Peyer's patch (tissue), 4 donors: ENCODE measurements at regions not wholly inside any gene's neighbourhood (a gene's known extent, or its start where the extent isn't known, plus 50 kb on each side); places are given as distances from the start of the nearest gene placed in this dataset.
A peak's percentile ranks its signal among the peaks of the same experiment; 100 is the strongest.

Source experiments
- DNase-seq, 3 donors: peaks; one replicate each; pipeline ENCODE4 v3.0.0-alpha.2; 2017 to 2019
- H3K27ac ChIP-seq, 4 donors: fragments of 200-600 bp; sonication (generic); one replicate each; pipeline ENCODE4 v1.5.1; 2016 to 2019
- H3K27me3 ChIP-seq, 2 donors: fragments of 200-600 bp; sonication (generic); one replicate each; pipeline ENCODE4 v1.5.1; 2019
- H3K36me3 ChIP-seq, 3 donors: fragments of 200-600 bp; sonication (generic); one replicate each; pipeline ENCODE4 v1.5.1; 2016 to 2019
- H3K4me1 ChIP-seq, 4 donors: fragments of 200-600 bp; sonication (generic); one replicate each; pipeline ENCODE4 v1.5.1; 2016 to 2019
- H3K4me3 ChIP-seq, 4 donors: fragments of 200-600 bp; sonication (generic); 1 replicate in 3 of 4; 2 replicates in 1 of 4; pipeline ENCODE4 v1.5.1; 2016 to 2019; ENCODE audit warnings: mild to moderate bottlenecking in 1 of 4
- H3K9me3 ChIP-seq, 4 donors: fragments of 200-600 bp; sonication (generic); one replicate each; pipeline ENCODE4 v1.5.1; 2016 to 2019; ENCODE audit warnings: mild to moderate bottlenecking in 1 of 4
- POLR2A ChIP-seq, 2 donors: fragments of 450-650 bp; IDR thresholded peaks; one replicate each; pipeline ENCODE4 v1.5.1; 2017; ENCODE audit warnings: antibody characterized with exemption in 2 of 2, mild to moderate bottlenecking in 2 of 2, moderate library complexity in 2 of 2
- TF ChIP-seq, protein P1 (sequence below), 6 experiments: fragments of 450-650 bp in 4 of 6; fragments of 200-600 bp in 2 of 6; sonication (generic) in 1 of 6; IDR thresholded peaks; one replicate each; pipeline ENCODE4 v1.5.1; 2017 to 2019; ENCODE audit warnings: antibody characterized with exemption in 6 of 6, mild to moderate bottlenecking in 3 of 6, moderate library complexity in 1 of 6

DNA sequence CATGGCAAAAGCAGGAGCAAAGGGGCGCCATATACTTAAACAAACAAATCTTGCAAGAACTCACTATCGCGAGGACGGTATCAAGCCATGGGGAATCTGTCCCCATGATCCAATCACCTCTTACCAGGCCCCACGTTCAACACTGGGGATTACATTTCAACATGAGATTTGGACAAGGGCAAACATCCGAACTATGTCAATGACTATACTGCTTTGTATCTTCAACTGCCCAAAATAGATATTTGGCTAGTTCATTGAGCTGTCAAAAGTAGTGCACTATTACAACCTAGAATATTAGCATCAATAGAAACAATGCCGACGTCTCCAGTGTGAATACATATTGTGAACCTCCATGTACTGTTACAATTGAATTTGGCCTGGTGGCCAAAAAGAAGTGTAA is 760.4 kb downstream of the MCTP2 start:
- TF ChIP-seq POLR2A (IDR thresholded peaks at IDR 0.05), result no peak
- TF ChIP-seq, protein P1, sequence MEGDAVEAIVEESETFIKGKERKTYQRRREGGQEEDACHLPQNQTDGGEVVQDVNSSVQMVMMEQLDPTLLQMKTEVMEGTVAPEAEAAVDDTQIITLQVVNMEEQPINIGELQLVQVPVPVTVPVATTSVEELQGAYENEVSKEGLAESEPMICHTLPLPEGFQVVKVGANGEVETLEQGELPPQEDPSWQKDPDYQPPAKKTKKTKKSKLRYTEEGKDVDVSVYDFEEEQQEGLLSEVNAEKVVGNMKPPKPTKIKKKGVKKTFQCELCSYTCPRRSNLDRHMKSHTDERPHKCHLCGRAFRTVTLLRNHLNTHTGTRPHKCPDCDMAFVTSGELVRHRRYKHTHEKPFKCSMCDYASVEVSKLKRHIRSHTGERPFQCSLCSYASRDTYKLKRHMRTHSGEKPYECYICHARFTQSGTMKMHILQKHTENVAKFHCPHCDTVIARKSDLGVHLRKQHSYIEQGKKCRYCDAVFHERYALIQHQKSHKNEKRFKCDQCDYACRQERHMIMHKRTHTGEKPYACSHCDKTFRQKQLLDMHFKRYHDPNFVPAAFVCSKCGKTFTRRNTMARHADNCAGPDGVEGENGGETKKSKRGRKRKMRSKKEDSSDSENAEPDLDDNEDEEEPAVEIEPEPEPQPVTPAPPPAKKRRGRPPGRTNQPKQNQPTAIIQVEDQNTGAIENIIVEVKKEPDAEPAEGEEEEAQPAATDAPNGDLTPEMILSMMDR (IDR thresholded peaks at IDR 0.05), result no peak
- H3K27me3 ChIP-seq, result no peaks in the 10 kb centered on the region
- H3K4me3 ChIP-seq, result no peak overlapping the region
- H3K36me3 ChIP-seq, result no peaks in the 10 kb centered on the region
- H3K4me1 ChIP-seq, result no peaks in the 10 kb centered on the region
- DNase-seq, result no peak
- no peaks in the 10 kb centered on the region for H3K9me3 ChIP-seq
- H3K27ac ChIP-seq, result no peak overlapping the region

- TF ChIP-seq POLR2A (IDR thresholded peaks at IDR 0.05), result no peak
- TF ChIP-seq, protein P1 (IDR thresholded peaks at IDR 0.05), result no peak
- DNase-seq, result no peak
- Histone ChIP-seq H3K9me3 (no peaks in the 10 kb centered on the region), H3K36me3 (no peaks in the 10 kb centered on the region), H3K4me3 (no peak overlapping the region), H3K4me1 (no peaks in the 10 kb centered on the region), H3K27me3 (no peaks in the 10 kb centered on the region), H3K27ac (no peak overlapping the region)
These were observed 778.3 kb downstream of the MCTP2 start for GRCh38 chr15:95009635-95010034.

GRCh38 chr15:95013381-95013780 is 782.0 kb downstream of the MCTP2 start:
- Histone ChIP-seq H3K4me3 (no peak overlapping the region), H3K4me1 (no peaks in the 10 kb centered on the region), H3K36me3 (no peaks in the 10 kb centered on the region), H3K27ac (no peak overlapping the region), H3K27me3 (no peaks in the 10 kb centered on the region), H3K9me3 (no peaks in the 10 kb centered on the region)
- no peak for DNase-seq
- TF ChIP-seq, protein P1 (IDR thresholded peaks at IDR 0.05), result no peak
- no peak for TF ChIP-seq POLR2A (IDR thresholded peaks at IDR 0.05)

DNA sequence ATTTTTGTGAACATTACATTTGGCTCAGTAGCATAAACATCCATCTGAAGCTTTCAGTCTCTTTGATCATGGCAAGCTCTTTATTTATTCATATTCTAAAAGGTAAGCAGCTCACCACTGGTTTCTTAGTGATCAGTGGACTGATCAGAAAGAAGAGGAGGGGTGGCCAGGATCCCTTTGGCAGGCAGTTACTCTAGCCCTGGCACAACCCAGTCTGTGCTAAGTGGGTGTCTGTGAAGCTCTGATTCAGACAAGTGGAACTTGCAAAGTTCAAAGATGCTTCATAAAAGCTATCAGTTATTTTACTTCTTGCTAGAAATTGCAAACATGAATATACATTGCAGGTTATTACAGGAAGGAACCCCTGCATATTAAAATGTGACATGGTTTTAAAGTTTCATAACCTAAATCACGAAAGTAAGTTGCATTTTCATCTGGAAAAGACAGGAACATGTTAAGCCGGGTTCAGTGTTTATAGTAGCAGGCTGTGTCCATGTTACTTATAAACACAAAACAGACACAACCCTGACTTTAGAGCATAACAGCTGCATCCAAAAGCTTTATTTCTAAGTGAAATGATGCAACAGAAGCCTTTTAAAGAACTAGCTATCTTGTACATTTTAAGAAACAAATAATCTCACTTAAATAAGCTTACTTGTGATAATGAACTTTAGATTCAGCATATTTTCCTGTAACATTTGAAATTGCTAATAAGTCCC is 785.3 kb downstream of the MCTP2 start:
- DNase-seq, result no peak
- Histone ChIP-seq H3K4me3 (no peak overlapping the region), H3K9me3 (no peaks in the 10 kb centered on the region), H3K36me3 (no peaks in the 10 kb centered on the region), H3K4me1 (no peaks in the 10 kb centered on the region), H3K27me3 (no peaks in the 10 kb centered on the region), H3K27ac (no peak overlapping the region)
- TF ChIP-seq, protein P1 (IDR thresholded peaks at IDR 0.05), result no peak
- TF ChIP-seq POLR2A (IDR thresholded peaks at IDR 0.05), result no peak

- Histone ChIP-seq H3K9me3 (no peaks in the 10 kb centered on the region), H3K4me1 (no peaks in the 10 kb centered on the region), H3K36me3 (no peaks in the 10 kb centered on the region), H3K27ac (no peak overlapping the region), H3K27me3 (no peaks in the 10 kb centered on the region), H3K4me3 (no peak overlapping the region)
- no peak for TF ChIP-seq POLR2A (IDR thresholded peaks at IDR 0.05)
- TF ChIP-seq, protein P1 (IDR thresholded peaks at IDR 0.05), result no peak
- DNase-seq, result peak in 1 of 3 donors; percentile 49
These were observed 786.4 kb downstream of the MCTP2 start for GRCh38 chr15:95017666-95018328.
